Mucosa of stomach (tissue), 1 donor: ENCODE measurements at regions not wholly inside any gene's neighbourhood (a gene's known extent, or its start where the extent isn't known, plus 50 kb on each side); places are given as distances from the start of the nearest gene placed in this dataset.

Experiments used
- H3K27me3 ChIP-seq: one replicate; pipeline ENCODE4 v1.7.0; 2013; ENCODE audit warnings: mild to moderate bottlenecking, low read length; ENCODE audit not compliant: control insufficient read depth, insufficient read depth
- H3K36me3 ChIP-seq: one replicate; pipeline ENCODE4 v1.7.0; 2013; ENCODE audit warnings: low read length; ENCODE audit not compliant: control insufficient read depth, insufficient read depth
- H3K4me1 ChIP-seq: one replicate; pipeline ENCODE4 v1.7.0; 2013; ENCODE audit warnings: mild to moderate bottlenecking, low read length; ENCODE audit not compliant: control insufficient read depth, insufficient read depth
- H3K4me3 ChIP-seq: one replicate; pipeline ENCODE4 v1.7.0; 2013; ENCODE audit warnings: low read length
- H3K9ac ChIP-seq: one replicate; pipeline ENCODE4 v1.7.0; 2013; ENCODE audit warnings: mild to moderate bottlenecking, low read length, moderate library complexity
- H3K9me3 ChIP-seq: one replicate; pipeline ENCODE4 v1.7.0; 2013; ENCODE audit warnings: mild to moderate bottlenecking, low read length, moderate library complexity; ENCODE audit not compliant: control insufficient read depth
- donor health status: Pancreatic carcinoma.

- Histone ChIP-seq H3K27me3 (peaks cover 9% of the 10 kb centered on the region), H3K36me3 (no peaks in the 10 kb centered on the region), H3K4me1 (no peaks in the 10 kb centered on the region), H3K9me3 (no peaks in the 10 kb centered on the region), H3K4me3 (no peak overlapping the region), H3K9ac (no peak overlapping the region)
Measured at GRCh38 chr17:79262624-79263023, 188.0 kb downstream of the ENGASE start.

- Histone ChIP-seq H3K9me3 (no peaks in the 10 kb centered on the region), H3K27me3 (peaks cover 4% of the 10 kb centered on the region), H3K36me3 (no peaks in the 10 kb centered on the region), H3K4me1 (no peaks in the 10 kb centered on the region), H3K4me3 (no peak overlapping the region), H3K9ac (no peak overlapping the region)
Measured at GRCh38 chr17:79261355-79262072, 186.9 kb downstream of the ENGASE start.

GRCh38 chr17:79258843-79259242 lies 184.2 kb downstream of the ENGASE start:
- H3K4me1 ChIP-seq: no peaks in the 10 kb centered on the region
- no peaks in the 10 kb centered on the region for H3K36me3 ChIP-seq
- no peak overlapping the region for H3K9ac ChIP-seq
- no peak overlapping the region for H3K4me3 ChIP-seq
- peaks cover 10% of the 10 kb centered on the region for H3K27me3 ChIP-seq
- no peaks in the 10 kb centered on the region for H3K9me3 ChIP-seq

- Histone ChIP-seq H3K9ac (no peak overlapping the region), H3K36me3 (no peaks in the 10 kb centered on the region), H3K4me1 (no peaks in the 10 kb centered on the region), H3K9me3 (no peaks in the 10 kb centered on the region), H3K27me3 (peaks cover 10% of the 10 kb centered on the region), H3K4me3 (no peak overlapping the region)
Measured at GRCh38 chr17:79258041-79258440, 183.4 kb downstream of the ENGASE start.

GRCh38 chr17:79255926-79256585 lies 181.4 kb downstream of the ENGASE start:
- no peaks in the 10 kb centered on the region for H3K9me3 ChIP-seq
- no peaks in the 10 kb centered on the region for H3K36me3 ChIP-seq
- no peak overlapping the region for H3K4me3 ChIP-seq
- H3K9ac ChIP-seq: no peak overlapping the region
- no peaks in the 10 kb centered on the region for H3K4me1 ChIP-seq
- H3K27me3 ChIP-seq: peaks cover 15% of the 10 kb centered on the region

- no peak overlapping the region for H3K9ac ChIP-seq
- H3K36me3 ChIP-seq: no peaks in the 10 kb centered on the region
- H3K4me3 ChIP-seq: no peak overlapping the region
- no peaks in the 10 kb centered on the region for H3K4me1 ChIP-seq
- peaks cover 15% of the 10 kb centered on the region for H3K27me3 ChIP-seq
- no peaks in the 10 kb centered on the region for H3K9me3 ChIP-seq
Measured at GRCh38 chr17:79255456-79255855, 180.8 kb downstream of the ENGASE start.

- Histone ChIP-seq H3K9ac (no peak overlapping the region), H3K27me3 (peaks cover 15% of the 10 kb centered on the region), H3K4me1 (no peaks in the 10 kb centered on the region), H3K9me3 (no peaks in the 10 kb centered on the region), H3K4me3 (no peak overlapping the region), H3K36me3 (no peaks in the 10 kb centered on the region)
Measured at GRCh38 chr17:79255046-79255445, 180.4 kb downstream of the ENGASE start.

- Histone ChIP-seq H3K4me3 (no peak overlapping the region), H3K9me3 (no peaks in the 10 kb centered on the region), H3K4me1 (no peaks in the 10 kb centered on the region), H3K27me3 (peaks cover 11% of the 10 kb centered on the region), H3K9ac (no peak overlapping the region), H3K36me3 (no peaks in the 10 kb centered on the region)
Measured at GRCh38 chr17:79252886-79253285, 178.3 kb downstream of the ENGASE start.

- Histone ChIP-seq H3K4me3 (no peak overlapping the region), H3K36me3 (no peaks in the 10 kb centered on the region), H3K9me3 (no peaks in the 10 kb centered on the region), H3K4me1 (no peaks in the 10 kb centered on the region), H3K27me3 (peaks cover 16% of the 10 kb centered on the region), H3K9ac (no peak overlapping the region)
Measured at GRCh38 chr17:79251824-79252223, 177.2 kb downstream of the ENGASE start.

- H3K4me1 ChIP-seq: no peaks in the 10 kb centered on the region
- no peak overlapping the region for H3K9ac ChIP-seq
- no peaks in the 10 kb centered on the region for H3K36me3 ChIP-seq
- H3K27me3 ChIP-seq: peaks cover 16% of the 10 kb centered on the region
- H3K9me3 ChIP-seq: no peaks in the 10 kb centered on the region
- no peak overlapping the region for H3K4me3 ChIP-seq
Measured at GRCh38 chr17:79249929-79250521, 175.4 kb downstream of the ENGASE start.

GRCh38 chr17:79248843-79249493 lies 174.3 kb downstream of the ENGASE start:
- Histone ChIP-seq H3K4me1 (no peaks in the 10 kb centered on the region), H3K9me3 (no peaks in the 10 kb centered on the region), H3K9ac (no peak overlapping the region), H3K36me3 (no peaks in the 10 kb centered on the region), H3K4me3 (no peak overlapping the region), H3K27me3 (peaks cover 9% of the 10 kb centered on the region)
